Cardiac fibroblast (primary cell): ENCODE measurements at regions not wholly inside any gene's neighbourhood (a gene's known extent, or its start where the extent isn't known, plus 50 kb on each side); places are given as distances from the start of the nearest gene placed in this dataset.

Experiments
- DNase-seq, 2 donors: peaks; one replicate each; pipeline versions ENCODE4 v3.0.0 to v3.0.0-alpha.2; 2010; ENCODE audit warnings: low read depth in 2 of 2
- H3K4me3 ChIP-seq, 2 donors: replicated peaks in 1 of 2; 1 replicate in 1 of 2; 2 replicates in 1 of 2; pipeline ENCODE4 v1.5.1; 2011; ENCODE audit warnings: low read depth in 2 of 2, low read length in 2 of 2, mild to moderate bottlenecking in 2 of 2, moderate library complexity in 1 of 2
- TF ChIP-seq, protein P1 (sequence below): IDR thresholded peaks from one replicate; pipeline ENCODE4 v1.5.1; 2011; ENCODE audit warnings: low read depth, mild to moderate bottlenecking, low read length, inconsistent platforms

DNA sequence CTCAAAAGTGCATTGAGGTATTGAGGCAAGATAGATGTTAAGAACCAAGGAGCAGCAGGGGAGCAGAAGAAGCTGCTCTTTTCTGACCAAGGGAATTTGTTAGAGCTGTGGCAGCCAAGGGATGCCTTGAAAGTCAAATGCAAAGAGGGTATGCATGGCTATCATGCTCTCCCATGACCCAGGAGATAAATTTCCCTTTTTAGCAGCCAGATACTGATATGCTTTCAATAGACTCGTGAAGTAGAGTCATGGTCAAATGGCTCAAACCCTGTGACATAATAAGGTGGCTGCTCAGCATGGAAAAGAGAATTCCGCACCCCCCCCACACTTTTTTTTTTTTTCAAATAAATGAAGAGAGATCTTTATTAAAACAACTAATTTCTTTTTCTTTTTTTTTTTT, 180.9 kb upstream of the ACTBL2 start:
- no peak for DNase-seq
- TF ChIP-seq, protein P1, sequence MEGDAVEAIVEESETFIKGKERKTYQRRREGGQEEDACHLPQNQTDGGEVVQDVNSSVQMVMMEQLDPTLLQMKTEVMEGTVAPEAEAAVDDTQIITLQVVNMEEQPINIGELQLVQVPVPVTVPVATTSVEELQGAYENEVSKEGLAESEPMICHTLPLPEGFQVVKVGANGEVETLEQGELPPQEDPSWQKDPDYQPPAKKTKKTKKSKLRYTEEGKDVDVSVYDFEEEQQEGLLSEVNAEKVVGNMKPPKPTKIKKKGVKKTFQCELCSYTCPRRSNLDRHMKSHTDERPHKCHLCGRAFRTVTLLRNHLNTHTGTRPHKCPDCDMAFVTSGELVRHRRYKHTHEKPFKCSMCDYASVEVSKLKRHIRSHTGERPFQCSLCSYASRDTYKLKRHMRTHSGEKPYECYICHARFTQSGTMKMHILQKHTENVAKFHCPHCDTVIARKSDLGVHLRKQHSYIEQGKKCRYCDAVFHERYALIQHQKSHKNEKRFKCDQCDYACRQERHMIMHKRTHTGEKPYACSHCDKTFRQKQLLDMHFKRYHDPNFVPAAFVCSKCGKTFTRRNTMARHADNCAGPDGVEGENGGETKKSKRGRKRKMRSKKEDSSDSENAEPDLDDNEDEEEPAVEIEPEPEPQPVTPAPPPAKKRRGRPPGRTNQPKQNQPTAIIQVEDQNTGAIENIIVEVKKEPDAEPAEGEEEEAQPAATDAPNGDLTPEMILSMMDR: no peak
- H3K4me3 ChIP-seq: no peak overlapping the region

DNA sequence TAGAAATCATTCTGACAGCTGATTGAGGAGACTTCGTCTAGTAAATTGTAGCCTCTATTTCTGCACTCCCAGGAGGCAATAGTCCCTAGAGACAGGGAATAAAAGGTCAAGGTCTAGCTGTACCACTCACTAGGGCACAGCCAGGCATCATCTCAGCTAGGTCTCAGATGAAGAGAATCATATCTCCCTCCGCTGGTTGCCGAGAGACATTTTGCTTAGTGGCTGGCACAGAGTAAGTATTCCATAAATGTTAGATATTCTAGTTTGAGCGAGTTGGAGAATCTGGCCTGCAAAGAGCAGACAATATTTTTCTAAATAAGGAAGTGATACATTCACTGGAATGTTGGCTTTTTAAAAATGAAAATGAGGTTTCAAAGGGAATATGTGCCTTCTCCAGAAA, 180.4 kb upstream of the ACTBL2 start:
- no peak overlapping the region for H3K4me3 ChIP-seq
- DNase-seq: peak; percentile 14 to 40
- TF ChIP-seq, protein P1: no peak

DNA sequence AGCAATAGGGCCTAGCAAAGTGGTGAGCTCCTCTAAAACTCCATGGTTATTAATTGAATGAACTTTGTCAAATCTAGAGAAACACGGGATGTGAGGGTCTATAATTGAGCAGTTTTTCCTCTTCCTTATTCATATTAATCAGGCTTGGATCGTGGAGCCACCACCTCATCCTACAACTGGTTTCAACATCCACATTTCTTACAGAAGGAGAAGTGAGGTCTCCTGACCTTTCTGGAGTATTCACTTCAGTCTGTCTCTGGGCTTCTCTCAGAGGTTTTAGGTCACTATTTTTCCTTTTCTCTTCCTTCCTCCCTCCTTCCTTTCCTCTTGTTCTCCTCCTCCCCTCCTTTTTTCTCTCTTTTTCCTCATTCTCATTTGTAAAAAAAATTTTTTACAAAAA, 177.3 kb upstream of the ACTBL2 start:
- DNase-seq: no peak
- H3K4me3 ChIP-seq: no peak overlapping the region
- TF ChIP-seq, protein P1: no peak

DNA sequence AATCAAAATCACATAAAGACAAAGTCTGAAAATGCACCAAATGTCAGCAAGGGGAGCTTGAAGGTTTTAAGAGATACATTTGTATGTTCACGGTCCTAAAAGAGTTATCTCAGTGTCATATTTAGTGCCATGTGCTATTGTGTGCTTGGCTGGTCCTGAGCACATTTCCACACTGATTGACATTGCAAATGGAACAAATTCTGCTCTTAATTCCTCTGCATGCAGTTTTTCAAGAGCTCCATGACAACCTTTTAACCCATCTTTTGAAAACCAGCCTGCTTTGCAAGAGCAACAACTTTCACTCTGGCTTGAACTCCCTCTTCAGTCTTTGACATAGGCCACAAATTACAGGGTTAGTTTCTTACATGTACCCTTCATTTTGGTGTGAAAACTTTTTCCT, 175.4 kb upstream of the ACTBL2 start:
- no peak for DNase-seq
- TF ChIP-seq, protein P1: no peak
- no peak overlapping the region for H3K4me3 ChIP-seq

DNA sequence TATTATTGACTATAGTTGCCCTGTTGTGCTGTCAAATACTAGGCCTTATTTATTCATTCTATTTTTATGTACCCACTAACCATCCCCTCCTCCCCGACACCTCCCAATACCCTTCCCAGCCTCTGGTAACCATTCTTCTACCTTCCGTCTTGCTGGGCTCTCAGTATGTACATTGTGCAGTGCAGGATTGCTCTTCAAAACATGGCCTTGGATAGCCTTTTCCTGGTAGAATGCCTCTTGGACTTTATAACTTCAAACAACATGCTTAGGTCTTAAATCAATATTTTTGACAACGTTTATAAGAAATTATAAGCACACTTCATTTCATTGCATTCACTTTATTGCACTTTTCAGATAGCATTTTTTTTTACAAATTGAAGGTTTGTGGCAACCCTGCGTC, 172.6 kb upstream of the ACTBL2 start:
- TF ChIP-seq, protein P1: no peak
- H3K4me3 ChIP-seq: no peak overlapping the region
- DNase-seq: no peak

DNA sequence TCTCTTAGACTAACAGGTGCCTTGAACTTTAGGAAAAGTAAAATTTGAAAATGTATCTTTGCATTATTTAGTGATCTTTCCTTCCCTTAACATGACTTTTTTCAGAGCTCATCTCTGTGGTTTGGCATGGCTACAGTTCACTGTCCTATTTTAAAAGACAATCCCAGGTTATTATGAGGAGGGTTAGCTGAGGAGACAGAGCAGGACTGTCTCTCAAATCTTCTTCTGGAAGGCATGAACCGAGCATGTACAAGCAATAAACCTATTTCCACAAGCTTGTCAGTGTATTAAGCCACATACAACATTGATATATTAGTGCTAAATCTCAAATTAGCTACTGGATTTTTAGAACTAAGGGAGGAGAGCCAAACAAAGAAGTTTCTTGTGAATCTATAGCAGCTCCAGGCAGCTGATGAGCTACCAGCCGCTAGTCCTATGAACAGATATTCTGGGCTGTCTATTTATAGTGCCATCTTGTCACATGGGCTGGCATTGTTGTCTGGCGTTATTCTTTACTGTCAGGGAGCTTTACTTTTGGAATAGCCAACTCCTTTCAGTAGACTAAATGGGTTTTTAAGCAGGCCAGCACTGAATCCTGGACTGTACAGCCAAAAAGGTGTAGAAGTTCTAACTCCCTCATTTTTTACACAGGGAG, 171.2 kb upstream of the ACTBL2 start:
- TF ChIP-seq, protein P1: no peak
- no peak for DNase-seq
- no peak overlapping the region for H3K4me3 ChIP-seq

DNA sequence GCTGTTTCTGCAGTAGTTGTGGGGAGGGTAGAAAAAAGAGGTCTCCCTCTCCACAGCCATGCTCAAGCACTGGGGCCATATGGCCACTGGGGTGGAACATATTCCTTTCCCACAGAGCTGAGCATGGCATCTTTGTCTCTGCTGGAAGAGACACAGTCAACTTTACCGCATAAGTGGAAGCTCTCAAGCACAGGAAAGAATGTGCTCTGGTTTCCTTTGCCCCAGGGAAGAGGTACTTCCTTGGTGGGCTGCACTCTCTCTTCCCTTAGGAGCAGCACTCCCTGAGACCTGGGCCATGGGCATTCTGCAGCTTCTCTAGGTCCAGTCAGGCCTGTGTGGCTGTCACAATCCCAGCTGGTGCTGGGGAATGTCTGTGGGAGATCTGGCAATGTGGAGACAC, 168.5 kb upstream of the ACTBL2 start:
- no peak for DNase-seq

More for the DNA sequence above, 168.5 kb upstream of the ACTBL2 start:
- TF ChIP-seq, protein P1: no peak
- H3K4me3 ChIP-seq: no peak overlapping the region
